ENCODE measurements at regions not wholly inside any gene's neighbourhood (a gene's known extent, or its start where the extent isn't known, plus 50 kb on each side); places are given as distances from the start of the nearest gene placed in this dataset.

GRCh38 chr10:105494303-105494702 is 853.2 kb downstream of the SORCS3 start:
- DNase-seq (ENCODE audit: low spot score) = no peak

GRCh38 chr10:105473170-105473569 is 832.1 kb downstream of the SORCS3 start:
- Histone ChIP-seq H3K9me3 (ENCODE audit: low read depth) (no peaks in the 10 kb centered on the region), H3K4me1 (ENCODE audit: insufficient read depth) (no peaks in the 10 kb centered on the region), H3K9me2 (replicated peaks; ENCODE audit: insufficient read depth) (no peaks in the 10 kb centered on the region), H4K20me1 (ENCODE audit: insufficient read depth, poor library complexity, severe bottlenecking) (no peaks in the 10 kb centered on the region), H3K79me2 (no peaks in the 10 kb centered on the region), H3K4me3 (no peak overlapping the region), H3K27ac (no peak overlapping the region), H3K36me3 (replicated peaks; ENCODE audit: insufficient read depth, low read depth) (no peaks in the 10 kb centered on the region), H3K27me3 (no peaks in the 10 kb centered on the region), H3K4me2 (no peak overlapping the region), H2AFZ (no peak overlapping the region)
- no peak for DNase-seq (ENCODE audit: low spot score)
- 39% methylated on average over 4 of the region's 4 CpGs for WGBS (ENCODE audit: low lambda C conversion rate, missing lambda C conversion rate)
- TF ChIP-seq EZH2 (IDR thresholded peaks at IDR 0.05; ENCODE audit: borderline replicate concordance) (no peak), EZH2phosphoT487 (IDR thresholded peaks at IDR 0.05; ENCODE audit: low read depth, severe bottlenecking, unreplicated experiment) (no peak)
- TF ChIP-seq, protein P1, sequence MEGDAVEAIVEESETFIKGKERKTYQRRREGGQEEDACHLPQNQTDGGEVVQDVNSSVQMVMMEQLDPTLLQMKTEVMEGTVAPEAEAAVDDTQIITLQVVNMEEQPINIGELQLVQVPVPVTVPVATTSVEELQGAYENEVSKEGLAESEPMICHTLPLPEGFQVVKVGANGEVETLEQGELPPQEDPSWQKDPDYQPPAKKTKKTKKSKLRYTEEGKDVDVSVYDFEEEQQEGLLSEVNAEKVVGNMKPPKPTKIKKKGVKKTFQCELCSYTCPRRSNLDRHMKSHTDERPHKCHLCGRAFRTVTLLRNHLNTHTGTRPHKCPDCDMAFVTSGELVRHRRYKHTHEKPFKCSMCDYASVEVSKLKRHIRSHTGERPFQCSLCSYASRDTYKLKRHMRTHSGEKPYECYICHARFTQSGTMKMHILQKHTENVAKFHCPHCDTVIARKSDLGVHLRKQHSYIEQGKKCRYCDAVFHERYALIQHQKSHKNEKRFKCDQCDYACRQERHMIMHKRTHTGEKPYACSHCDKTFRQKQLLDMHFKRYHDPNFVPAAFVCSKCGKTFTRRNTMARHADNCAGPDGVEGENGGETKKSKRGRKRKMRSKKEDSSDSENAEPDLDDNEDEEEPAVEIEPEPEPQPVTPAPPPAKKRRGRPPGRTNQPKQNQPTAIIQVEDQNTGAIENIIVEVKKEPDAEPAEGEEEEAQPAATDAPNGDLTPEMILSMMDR (IDR thresholded peaks at IDR 0.05; ENCODE audit: poor library complexity) = no peak

More at GRCh38 chr10:105494303-105494702, 853.2 kb downstream of the SORCS3 start:
- H3K36me3 ChIP-seq (replicated peaks; ENCODE audit: insufficient read depth, low read depth) = no peaks in the 10 kb centered on the region
- no peak overlapping the region for H3K4me3 ChIP-seq
- H3K4me1 ChIP-seq (ENCODE audit: insufficient read depth) = no peaks in the 10 kb centered on the region
- no peaks in the 10 kb centered on the region for H3K79me2 ChIP-seq
- H3K9me2 ChIP-seq (replicated peaks; ENCODE audit: insufficient read depth) = no peaks in the 10 kb centered on the region
- no peak overlapping the region for H2AFZ ChIP-seq
- no peaks in the 10 kb centered on the region for H3K27me3 ChIP-seq
- no peak overlapping the region for H3K4me2 ChIP-seq
- H4K20me1 ChIP-seq (ENCODE audit: insufficient read depth, poor library complexity, severe bottlenecking) = no peaks in the 10 kb centered on the region
- no peaks in the 10 kb centered on the region for H3K9me3 ChIP-seq (ENCODE audit: low read depth)
- TF ChIP-seq, protein P1 (IDR thresholded peaks at IDR 0.05; ENCODE audit: poor library complexity) = no peak
- TF ChIP-seq EZH2phosphoT487 (IDR thresholded peaks at IDR 0.05; ENCODE audit: low read depth, severe bottlenecking, unreplicated experiment) (no peak), EZH2 (IDR thresholded peaks at IDR 0.05; ENCODE audit: borderline replicate concordance) (no peak)
- WGBS (ENCODE audit: low lambda C conversion rate, missing lambda C conversion rate) = 89% methylated on average over 2 of the region's 2 CpGs
- H3K27ac ChIP-seq = no peak overlapping the region

DNA sequence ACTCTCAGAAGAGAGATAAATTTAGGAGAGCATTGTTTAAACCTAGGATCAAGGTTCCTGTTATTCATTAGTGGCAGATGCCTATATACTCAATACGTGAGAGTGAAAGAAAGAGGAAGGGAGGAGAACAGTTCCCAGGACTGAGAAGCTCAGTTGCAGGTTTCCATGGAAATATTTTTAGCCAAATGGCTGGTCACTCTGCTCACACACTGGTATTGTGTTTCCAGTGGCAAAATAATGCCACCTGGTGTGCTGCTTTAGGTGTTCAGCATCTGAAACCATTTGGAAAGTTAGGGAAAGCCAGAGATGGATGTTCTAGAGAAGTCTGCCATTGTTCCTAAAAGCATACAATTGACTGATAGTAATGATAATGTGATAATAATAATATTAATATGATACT is 827.7 kb downstream of the SORCS3 start:
- DNase-seq (ENCODE audit: low spot score) = no peak
- Histone ChIP-seq H3K79me2 (no peaks in the 10 kb centered on the region), H3K9me3 (ENCODE audit: low read depth) (no peaks in the 10 kb centered on the region), H4K20me1 (ENCODE audit: insufficient read depth, poor library complexity, severe bottlenecking) (no peaks in the 10 kb centered on the region), H3K27ac (no peak overlapping the region), H3K9me2 (replicated peaks; ENCODE audit: insufficient read depth) (no peaks in the 10 kb centered on the region), H3K4me3 (no peak overlapping the region), H3K36me3 (replicated peaks; ENCODE audit: insufficient read depth, low read depth) (no peaks in the 10 kb centered on the region), H2AFZ (no peak overlapping the region), H3K27me3 (no peaks in the 10 kb centered on the region), H3K4me2 (no peak overlapping the region), H3K4me1 (ENCODE audit: insufficient read depth) (no peaks in the 10 kb centered on the region)
- 38% methylated on average over 1 of the region's 1 CpG for WGBS (ENCODE audit: low lambda C conversion rate, missing lambda C conversion rate)
- TF ChIP-seq, protein P1 (IDR thresholded peaks at IDR 0.05; ENCODE audit: poor library complexity) = no peak

DNA sequence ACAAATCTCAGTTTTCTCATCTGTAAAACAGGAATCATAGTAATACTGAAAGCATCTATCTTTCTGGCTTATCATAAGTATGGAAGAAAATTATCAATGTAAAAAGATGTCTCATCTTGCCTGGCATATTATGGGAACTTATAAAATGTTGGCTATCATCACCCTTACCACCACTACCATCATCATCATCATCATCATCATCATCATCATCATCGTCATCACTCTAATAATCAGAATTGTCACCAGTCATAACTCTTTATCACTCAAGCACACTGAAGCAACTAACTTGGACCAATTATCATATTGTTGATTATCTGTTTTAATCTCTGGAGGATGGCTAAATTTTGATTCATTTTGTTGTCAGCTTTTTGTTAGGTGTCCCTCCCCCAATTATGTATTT is 825.4 kb downstream of the SORCS3 start:
- no peaks in the 10 kb centered on the region for H3K27me3 ChIP-seq
- no peaks in the 10 kb centered on the region for H3K9me2 ChIP-seq (replicated peaks; ENCODE audit: insufficient read depth)
- H2AFZ ChIP-seq = no peak overlapping the region
- no peaks in the 10 kb centered on the region for H4K20me1 ChIP-seq (ENCODE audit: insufficient read depth, poor library complexity, severe bottlenecking)
- no peak for DNase-seq (ENCODE audit: low spot score)
- H3K79me2 ChIP-seq = no peaks in the 10 kb centered on the region
- no peak overlapping the region for H3K4me2 ChIP-seq
- WGBS (ENCODE audit: low lambda C conversion rate, missing lambda C conversion rate) = 100% methylated on average over 1 of the region's 1 CpG
- H3K27ac ChIP-seq = no peak overlapping the region
- H3K36me3 ChIP-seq (replicated peaks; ENCODE audit: insufficient read depth, low read depth) = no peaks in the 10 kb centered on the region
- no peaks in the 10 kb centered on the region for H3K9me3 ChIP-seq (ENCODE audit: low read depth)
- H3K4me1 ChIP-seq (ENCODE audit: insufficient read depth) = no peaks in the 10 kb centered on the region
- TF ChIP-seq EZH2 (IDR thresholded peaks at IDR 0.05; ENCODE audit: borderline replicate concordance) (no peak), EZH2phosphoT487 (IDR thresholded peaks at IDR 0.05; ENCODE audit: low read depth, severe bottlenecking, unreplicated experiment) (no peak)
- TF ChIP-seq, protein P1 (IDR thresholded peaks at IDR 0.05; ENCODE audit: poor library complexity) = no peak
- H3K4me3 ChIP-seq = no peak overlapping the region
